Retina (tissue), 1 donor: ENCODE measurements at regions not wholly inside any gene's neighbourhood (a gene's known extent, or its start where the extent isn't known, plus 50 kb on each side); places are given as distances from the start of the nearest gene placed in this dataset.
A peak's percentile ranks its signal among the peaks of the same experiment; 100 is the strongest.

ENCODE experiments used
- DNase-seq: peaks from one replicate; pipeline ENCODE4 v3.0.0-alpha.2; 2016

GRCh38 chr3:28109829-28110228 is 131.6 kb upstream of the CMC1 start:
- no peak for DNase-seq

- no peak for DNase-seq
Observed at GRCh38 chr3:28110869-28111268, 130.6 kb upstream of the CMC1 start.

GRCh38 chr3:28114893-28115292 is 126.5 kb upstream of the CMC1 start:
- DNase-seq: no peak

GRCh38 chr3:28115316-28115715 is 126.1 kb upstream of the CMC1 start:
- DNase-seq: no peak

- no peak for DNase-seq
Observed at GRCh38 chr3:28117598-28117997, 123.8 kb upstream of the CMC1 start.

- no peak for DNase-seq
Observed at GRCh38 chr3:28118087-28118486, 123.3 kb upstream of the CMC1 start.

GRCh38 chr3:28122227-28122626 is 119.2 kb upstream of the CMC1 start:
- DNase-seq: no peak

- no peak for DNase-seq
Observed at GRCh38 chr3:28124882-28125281, 116.5 kb upstream of the CMC1 start.

GRCh38 chr3:28125342-28125741 is 116.1 kb upstream of the CMC1 start:
- DNase-seq: no peak

- DNase-seq: no peak
Observed at GRCh38 chr3:28130836-28131235, 110.6 kb upstream of the CMC1 start.

- peak; percentile 22 for DNase-seq
Observed at GRCh38 chr3:28132941-28133340, 108.5 kb upstream of the CMC1 start.

- DNase-seq: no peak
Observed at GRCh38 chr3:28134198-28134597, 107.2 kb upstream of the CMC1 start.

GRCh38 chr3:28134792-28135375 is 106.5 kb upstream of the CMC1 start:
- DNase-seq: no peak

GRCh38 chr3:28136607-28137216 is 104.7 kb upstream of the CMC1 start:
- DNase-seq: no peak

GRCh38 chr3:28138043-28138610 is 103.3 kb upstream of the CMC1 start:
- no peak for DNase-seq

- no peak for DNase-seq
Observed at GRCh38 chr3:28139288-28139687, 102.1 kb upstream of the CMC1 start.

GRCh38 chr3:28139967-28140634 is 101.3 kb upstream of the CMC1 start:
- no peak for DNase-seq

- no peak for DNase-seq
Observed at GRCh38 chr3:28140664-28141063, 100.8 kb upstream of the CMC1 start.

- DNase-seq: no peak
Observed at GRCh38 chr3:28149960-28150359, 91.5 kb upstream of the CMC1 start.

GRCh38 chr3:28150465-28151206 is 90.8 kb upstream of the CMC1 start:
- no peak for DNase-seq

- DNase-seq: peak; percentile 4
Observed at GRCh38 chr3:28151207-28151550, 90.2 kb upstream of the CMC1 start.

- DNase-seq: peak; percentile 10
Observed at GRCh38 chr3:28151608-28152228, 89.7 kb upstream of the CMC1 start.

- DNase-seq: no peak
Observed at GRCh38 chr3:28155631-28156030, 85.8 kb upstream of the CMC1 start.
